GM18508 (cell line): ENCODE measurements at regions not wholly inside any gene's neighbourhood (a gene's known extent, or its start where the extent isn't known, plus 50 kb on each side); places are given as distances from the start of the nearest gene placed in this dataset.
"Not testable (repeated sequence)": the region's sequence is repeated elsewhere in the genome, so short reads cannot be mapped to it uniquely, and the experiment has no call there.

ENCODE experiments used
- ATAC-seq: cut with Tn5 transposase; IDR thresholded peaks from one replicate; pipeline ENCODE4 v1.9.1; 2021; ENCODE audit warnings: moderate number of reproducible peaks; ENCODE audit not compliant: insufficient read depth, unreplicated experiment

DNA sequence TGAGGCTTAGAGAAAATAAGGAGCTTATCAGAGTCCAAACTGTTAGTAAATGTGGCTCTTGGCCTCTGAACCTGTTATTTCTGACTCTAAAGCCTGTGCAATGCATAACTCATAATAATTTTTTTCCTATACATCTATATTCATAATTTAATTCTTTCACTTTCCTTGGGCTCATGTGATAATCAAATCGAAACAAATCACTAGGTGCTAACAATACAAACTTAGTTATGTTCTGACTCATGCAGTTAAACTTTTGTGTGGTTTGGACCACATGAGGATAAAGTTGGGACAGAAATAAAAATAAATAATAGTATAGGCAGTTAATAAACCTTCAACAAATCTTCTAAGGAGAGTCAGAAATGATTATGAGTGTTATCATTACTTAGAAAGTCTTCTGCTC lies 1629.0 kb downstream of the OLFM4 start:
- no peak for ATAC-seq

- no peak for ATAC-seq
Measured at GRCh38 chr13:54658771-54659170, 1630.2 kb downstream of the OLFM4 start.

DNA sequence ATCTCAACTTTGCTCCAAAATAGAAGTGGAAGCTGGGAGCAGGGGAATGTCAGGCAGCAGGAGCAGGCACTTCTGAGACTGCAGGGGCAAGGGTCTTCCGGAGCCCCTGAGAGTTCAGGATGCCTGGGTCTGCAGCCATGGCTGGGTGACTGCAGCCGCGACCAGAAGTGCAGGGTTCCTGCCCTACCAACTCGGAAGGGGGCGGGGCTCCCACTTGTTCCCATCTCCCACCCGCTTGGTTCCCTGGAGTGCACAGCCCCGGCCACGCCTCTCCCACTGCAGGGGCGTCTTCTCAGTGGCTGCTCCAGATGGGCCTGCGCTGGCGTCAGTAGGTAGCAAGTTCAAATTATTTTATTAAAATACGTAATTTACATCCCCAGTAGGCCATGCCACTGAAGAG lies 1631.7 kb downstream of the OLFM4 start:
- no peak for ATAC-seq

- ATAC-seq: no peak
Measured at GRCh38 chr13:54676526-54677113, 1648.0 kb downstream of the OLFM4 start.

- ATAC-seq: no peak
Measured at GRCh38 chr13:54682184-54682583, 1653.6 kb downstream of the OLFM4 start.

DNA sequence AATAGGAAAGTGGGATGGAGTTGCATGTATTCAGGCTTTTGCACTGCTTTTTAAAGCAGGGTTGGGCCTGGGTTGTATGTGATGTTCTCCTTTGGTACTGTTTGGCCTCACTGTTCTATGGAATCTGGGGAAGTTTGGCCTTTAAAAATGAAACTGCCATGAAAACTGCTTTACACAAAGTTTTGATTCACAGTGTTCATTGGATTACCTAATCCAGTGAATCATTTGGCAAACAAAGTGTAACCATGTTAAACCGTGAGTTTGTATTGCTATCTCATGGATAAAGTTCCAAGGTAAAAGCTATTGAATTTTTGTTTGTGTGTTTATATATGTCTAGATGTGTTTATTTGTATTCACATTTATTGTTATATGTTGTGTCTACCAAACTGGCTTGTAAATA lies 1658.6 kb downstream of the OLFM4 start:
- no peak for ATAC-seq

DNA sequence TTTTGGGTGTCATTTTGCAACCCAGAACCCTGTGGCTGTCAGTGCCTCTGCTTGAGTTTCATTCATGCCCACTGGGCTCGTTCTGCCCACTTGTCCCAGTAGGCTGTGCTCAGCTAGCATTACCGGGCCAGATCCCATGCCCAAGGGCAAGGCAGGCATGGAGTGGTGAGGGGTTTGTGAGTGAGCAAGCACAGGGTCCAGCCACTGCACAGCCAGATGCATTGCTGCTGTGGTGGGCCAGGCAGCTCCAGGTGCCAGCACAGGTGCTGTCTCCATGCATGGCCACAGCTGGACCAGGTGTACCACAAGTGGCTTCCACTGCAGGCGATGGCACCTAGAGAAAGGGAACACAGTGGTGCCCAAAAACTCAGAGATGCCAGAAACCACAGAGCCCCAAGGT lies 1671.2 kb downstream of the OLFM4 start:
- ATAC-seq: no peak

GRCh38 chr13:54705738-54706137 lies 1677.1 kb downstream of the OLFM4 start:
- no peak for ATAC-seq

GRCh38 chr13:54706336-54706735 lies 1677.7 kb downstream of the OLFM4 start:
- ATAC-seq: no peak

DNA sequence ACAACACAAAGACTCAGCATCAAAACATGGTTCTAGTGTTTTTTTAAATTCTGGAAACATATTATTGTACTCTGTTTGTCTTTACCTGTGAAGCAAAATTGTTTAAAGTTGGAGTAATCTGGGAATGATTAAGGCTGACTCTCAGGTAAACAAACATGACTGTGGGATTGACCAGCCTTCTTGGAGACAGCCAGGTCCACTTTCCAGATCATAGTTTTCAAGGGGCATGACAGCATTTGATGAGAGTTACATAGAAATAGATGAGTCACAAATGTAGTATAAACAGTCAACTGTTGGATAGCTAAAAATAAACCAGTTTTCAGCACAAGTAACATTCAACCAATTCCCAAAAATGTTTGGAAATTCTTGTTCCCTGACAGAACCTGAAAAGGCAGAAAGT lies 1680.9 kb downstream of the OLFM4 start:
- ATAC-seq: no peak

- no peak for ATAC-seq
Measured at GRCh38 chr13:54733639-54734038, 1705.0 kb downstream of the OLFM4 start.

GRCh38 chr13:54737211-54737610 lies 1708.6 kb downstream of the OLFM4 start:
- ATAC-seq: not testable (repeated sequence)

DNA sequence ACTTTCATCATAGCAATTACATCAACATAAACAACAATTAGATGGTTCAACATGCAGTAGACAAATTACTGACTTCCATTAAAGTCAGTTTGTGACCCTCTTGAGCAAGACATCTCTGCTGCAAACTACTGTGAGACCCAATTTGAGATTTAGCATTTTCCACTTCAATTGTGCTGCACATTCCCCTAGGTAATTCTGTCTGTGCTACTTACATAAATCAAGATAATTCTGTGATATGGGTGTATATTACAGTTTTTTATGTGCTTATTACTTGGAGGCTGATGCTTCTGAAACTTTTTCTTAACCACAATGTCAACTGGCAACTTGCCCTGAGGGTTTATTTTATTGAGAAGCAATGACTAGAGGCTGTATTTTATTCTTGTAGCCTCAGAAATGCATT lies 1714.4 kb downstream of the OLFM4 start:
- no peak for ATAC-seq

DNA sequence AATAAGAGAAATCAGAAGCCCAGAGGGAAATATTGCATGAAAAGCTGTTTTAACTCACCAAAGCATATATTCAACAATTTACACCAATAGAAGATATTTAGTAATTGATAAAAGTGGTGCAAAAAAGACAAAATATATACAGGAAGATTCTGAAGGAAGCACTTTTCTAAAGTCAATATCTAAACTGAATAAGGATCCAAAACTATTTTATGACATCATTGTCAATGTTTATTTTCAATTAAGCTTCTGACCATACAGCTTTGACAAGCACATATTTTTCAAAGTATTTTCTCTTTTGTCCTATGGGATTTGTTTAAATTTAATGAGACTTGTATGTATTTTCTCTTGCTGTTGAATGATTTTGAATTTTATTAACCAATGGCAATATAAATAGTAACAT lies 1716.1 kb downstream of the OLFM4 start:
- no peak for ATAC-seq

DNA sequence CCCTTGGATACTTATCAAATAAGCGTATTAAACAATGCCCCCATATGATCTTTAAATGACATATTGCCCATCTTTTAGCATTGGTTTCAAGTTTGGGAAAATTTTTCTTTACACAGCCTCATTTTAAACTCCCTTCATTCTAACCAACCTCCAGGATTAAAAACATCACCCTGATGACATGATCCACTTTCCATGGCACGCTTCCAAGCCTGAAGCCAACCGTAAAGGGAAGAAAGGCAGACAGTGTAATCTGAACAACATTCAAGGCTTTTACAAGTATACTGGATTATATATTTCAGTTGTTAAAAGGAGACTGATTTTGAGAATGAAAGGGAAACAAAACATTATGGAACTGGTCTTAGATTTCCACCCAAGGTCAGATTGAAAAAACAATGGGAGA lies 1721.9 kb downstream of the OLFM4 start:
- no peak for ATAC-seq

GRCh38 chr13:54758795-54759194 lies 1730.2 kb downstream of the OLFM4 start:
- no peak for ATAC-seq

GRCh38 chr13:54768214-54768613 lies 1739.6 kb downstream of the OLFM4 start:
- no peak for ATAC-seq

GRCh38 chr13:54775501-54776191 lies 1747.0 kb downstream of the OLFM4 start:
- no peak for ATAC-seq

DNA sequence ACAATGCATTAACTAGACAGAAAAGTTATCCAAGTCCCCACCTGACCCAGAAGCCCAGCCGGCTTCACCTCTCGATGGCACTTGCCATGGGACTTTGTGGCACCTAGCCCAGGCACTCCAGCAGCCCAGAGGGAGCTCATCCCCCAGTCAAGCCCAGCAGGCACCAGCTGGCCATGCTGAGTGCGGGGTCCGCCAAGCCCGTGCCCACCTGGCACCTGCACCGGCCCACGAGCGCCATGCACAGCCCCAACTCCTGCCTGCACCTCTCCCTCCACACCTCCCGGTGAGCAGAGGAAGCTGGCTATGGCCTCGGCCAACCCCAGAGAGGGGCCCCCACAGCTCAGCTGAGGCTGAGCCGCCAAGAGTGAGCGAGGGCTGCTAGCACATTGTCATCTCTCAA lies 1759.1 kb downstream of the OLFM4 start:
- no peak for ATAC-seq

GRCh38 chr13:54799621-54800226 lies 1771.1 kb downstream of the OLFM4 start:
- ATAC-seq: no peak

DNA sequence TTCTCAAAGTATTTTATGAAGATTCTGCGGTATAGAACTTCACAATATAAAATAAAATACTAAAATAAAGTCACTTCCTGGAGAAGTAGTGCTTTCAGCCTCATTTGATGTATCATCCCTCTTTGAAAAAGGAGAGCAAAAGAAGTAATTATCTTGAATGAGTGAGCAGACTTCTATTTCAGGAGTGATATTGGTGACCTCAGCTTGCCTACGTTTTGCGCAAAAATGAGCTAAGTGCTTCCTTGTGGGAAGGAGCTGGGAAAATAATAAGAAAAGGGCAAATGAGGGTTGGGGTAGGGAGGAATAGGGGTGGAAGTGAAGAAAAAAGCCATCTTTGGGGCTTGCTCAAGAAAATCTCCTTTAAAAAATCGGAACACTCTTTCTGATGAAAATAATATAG lies 1773.6 kb downstream of the OLFM4 start:
- no peak for ATAC-seq

DNA sequence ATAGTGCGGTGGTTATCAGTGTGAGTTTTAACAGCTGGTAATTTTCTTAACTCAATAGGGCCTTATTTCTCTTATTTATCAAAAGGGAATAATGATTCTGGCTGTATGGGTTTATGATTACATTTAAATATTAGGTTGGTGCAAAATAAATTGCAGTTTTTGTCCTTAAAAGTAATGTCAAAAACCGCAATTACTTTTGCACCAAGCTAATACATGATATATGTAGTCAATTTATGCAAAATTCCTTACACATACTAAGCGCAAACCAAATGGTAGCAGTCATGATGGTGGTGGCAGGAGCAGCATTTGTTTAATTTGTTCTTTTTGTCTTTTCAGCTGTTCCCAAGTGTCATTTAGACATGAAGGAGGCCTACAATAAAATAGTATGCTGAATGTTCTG lies 1777.1 kb downstream of the OLFM4 start:
- no peak for ATAC-seq
